Loucy (cell line): ENCODE measurements at regions not wholly inside any gene's neighbourhood (a gene's known extent, or its start where the extent isn't known, plus 50 kb on each side); places are given as distances from the start of the nearest gene placed in this dataset.

Experiments
- CTCF ChIP-seq: fragments of 200-600 bp; sonication (generic); conservative IDR thresholded peaks from 2 replicates; pipeline ENCODE4 v1.5.1; 2014; ENCODE audit warnings: mild to moderate bottlenecking, antibody characterized with exemption, low read length
- EZH2phosphoT487 ChIP-seq: fragments of 200-600 bp; IDR thresholded peaks from 2 replicates; pipeline ENCODE4 v1.6.1; 2018; ENCODE audit warnings: antibody characterized with exemption, mild to moderate bottlenecking, moderate library complexity, borderline replicate concordance

- TF ChIP-seq CTCF, result no peak
- no peak for TF ChIP-seq EZH2phosphoT487
Observed at GRCh38 chr15:35769656-35770055, 223.7 kb upstream of the DPH6 start.
